PC-9 (cell line): ENCODE measurements at regions not wholly inside any gene's neighbourhood (a gene's known extent, or its start where the extent isn't known, plus 50 kb on each side); places are given as distances from the start of the nearest gene placed in this dataset.

Experiments used
- EZH2 ChIP-seq: fragments of 200-600 bp; sonication (generic); IDR thresholded peaks from 2 replicates; pipeline ENCODE4 v1.8.0; 2017; ENCODE audit warnings: antibody characterized with exemption, low read depth
- TF ChIP-seq, protein P1 (sequence below): fragments of 200-600 bp; sonication (generic); conservative IDR thresholded peaks from 2 replicates; pipeline ENCODE4 v1.6.1; 2017; ENCODE audit warnings: mixed run types, antibody characterized with exemption, mild to moderate bottlenecking, moderate library complexity

DNA sequence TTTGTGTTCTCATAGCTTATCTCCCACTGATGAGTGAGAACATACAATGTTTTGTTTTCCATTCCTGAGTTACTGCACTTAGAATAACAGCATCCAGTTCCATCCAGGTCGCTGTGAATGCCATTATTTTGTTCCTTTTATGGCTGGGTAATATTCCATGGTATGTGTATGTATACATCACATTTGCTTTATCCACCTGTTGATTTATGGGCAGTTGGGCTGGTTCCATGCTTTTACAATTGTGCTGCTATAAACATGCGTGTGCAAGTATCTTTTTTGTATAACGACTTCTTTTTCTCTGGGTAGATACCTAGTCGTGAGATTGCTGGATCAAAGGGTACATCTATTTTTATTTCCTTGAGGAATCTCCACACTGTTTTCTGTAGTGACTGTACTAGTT lies 74.8 kb downstream of the ZNF280B start:
- TF ChIP-seq, protein P1, sequence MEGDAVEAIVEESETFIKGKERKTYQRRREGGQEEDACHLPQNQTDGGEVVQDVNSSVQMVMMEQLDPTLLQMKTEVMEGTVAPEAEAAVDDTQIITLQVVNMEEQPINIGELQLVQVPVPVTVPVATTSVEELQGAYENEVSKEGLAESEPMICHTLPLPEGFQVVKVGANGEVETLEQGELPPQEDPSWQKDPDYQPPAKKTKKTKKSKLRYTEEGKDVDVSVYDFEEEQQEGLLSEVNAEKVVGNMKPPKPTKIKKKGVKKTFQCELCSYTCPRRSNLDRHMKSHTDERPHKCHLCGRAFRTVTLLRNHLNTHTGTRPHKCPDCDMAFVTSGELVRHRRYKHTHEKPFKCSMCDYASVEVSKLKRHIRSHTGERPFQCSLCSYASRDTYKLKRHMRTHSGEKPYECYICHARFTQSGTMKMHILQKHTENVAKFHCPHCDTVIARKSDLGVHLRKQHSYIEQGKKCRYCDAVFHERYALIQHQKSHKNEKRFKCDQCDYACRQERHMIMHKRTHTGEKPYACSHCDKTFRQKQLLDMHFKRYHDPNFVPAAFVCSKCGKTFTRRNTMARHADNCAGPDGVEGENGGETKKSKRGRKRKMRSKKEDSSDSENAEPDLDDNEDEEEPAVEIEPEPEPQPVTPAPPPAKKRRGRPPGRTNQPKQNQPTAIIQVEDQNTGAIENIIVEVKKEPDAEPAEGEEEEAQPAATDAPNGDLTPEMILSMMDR, result no peak
- TF ChIP-seq EZH2, result no peak
